ENCODE measurements at regions not wholly inside any gene's neighbourhood (a gene's known extent, or its start where the extent isn't known, plus 50 kb on each side); places are given as distances from the start of the nearest gene placed in this dataset.

GRCh38 chr5:8561224-8561840 lies 692.4 kb downstream of the MTRR start:
- no peak for TF ChIP-seq POLR2A (IDR thresholded peaks at IDR 0.05; ENCODE audit: low read length)
- TF ChIP-seq, protein P1, sequence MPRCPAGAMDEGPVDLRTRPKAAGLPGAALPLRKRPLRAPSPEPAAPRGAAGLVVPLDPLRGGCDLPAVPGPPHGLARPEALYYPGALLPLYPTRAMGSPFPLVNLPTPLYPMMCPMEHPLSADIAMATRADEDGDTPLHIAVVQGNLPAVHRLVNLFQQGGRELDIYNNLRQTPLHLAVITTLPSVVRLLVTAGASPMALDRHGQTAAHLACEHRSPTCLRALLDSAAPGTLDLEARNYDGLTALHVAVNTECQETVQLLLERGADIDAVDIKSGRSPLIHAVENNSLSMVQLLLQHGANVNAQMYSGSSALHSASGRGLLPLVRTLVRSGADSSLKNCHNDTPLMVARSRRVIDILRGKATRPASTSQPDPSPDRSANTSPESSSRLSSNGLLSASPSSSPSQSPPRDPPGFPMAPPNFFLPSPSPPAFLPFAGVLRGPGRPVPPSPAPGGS (IDR thresholded peaks at IDR 0.05): no peak
- TF ChIP-seq, protein P2, sequence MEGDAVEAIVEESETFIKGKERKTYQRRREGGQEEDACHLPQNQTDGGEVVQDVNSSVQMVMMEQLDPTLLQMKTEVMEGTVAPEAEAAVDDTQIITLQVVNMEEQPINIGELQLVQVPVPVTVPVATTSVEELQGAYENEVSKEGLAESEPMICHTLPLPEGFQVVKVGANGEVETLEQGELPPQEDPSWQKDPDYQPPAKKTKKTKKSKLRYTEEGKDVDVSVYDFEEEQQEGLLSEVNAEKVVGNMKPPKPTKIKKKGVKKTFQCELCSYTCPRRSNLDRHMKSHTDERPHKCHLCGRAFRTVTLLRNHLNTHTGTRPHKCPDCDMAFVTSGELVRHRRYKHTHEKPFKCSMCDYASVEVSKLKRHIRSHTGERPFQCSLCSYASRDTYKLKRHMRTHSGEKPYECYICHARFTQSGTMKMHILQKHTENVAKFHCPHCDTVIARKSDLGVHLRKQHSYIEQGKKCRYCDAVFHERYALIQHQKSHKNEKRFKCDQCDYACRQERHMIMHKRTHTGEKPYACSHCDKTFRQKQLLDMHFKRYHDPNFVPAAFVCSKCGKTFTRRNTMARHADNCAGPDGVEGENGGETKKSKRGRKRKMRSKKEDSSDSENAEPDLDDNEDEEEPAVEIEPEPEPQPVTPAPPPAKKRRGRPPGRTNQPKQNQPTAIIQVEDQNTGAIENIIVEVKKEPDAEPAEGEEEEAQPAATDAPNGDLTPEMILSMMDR (IDR thresholded peaks at IDR 0.05): no peak
- TF ChIP-seq MYC (IDR thresholded peaks at IDR 0.05; ENCODE audit: borderline replicate concordance, low read length): no peak
- TF ChIP-seq, protein P3, sequence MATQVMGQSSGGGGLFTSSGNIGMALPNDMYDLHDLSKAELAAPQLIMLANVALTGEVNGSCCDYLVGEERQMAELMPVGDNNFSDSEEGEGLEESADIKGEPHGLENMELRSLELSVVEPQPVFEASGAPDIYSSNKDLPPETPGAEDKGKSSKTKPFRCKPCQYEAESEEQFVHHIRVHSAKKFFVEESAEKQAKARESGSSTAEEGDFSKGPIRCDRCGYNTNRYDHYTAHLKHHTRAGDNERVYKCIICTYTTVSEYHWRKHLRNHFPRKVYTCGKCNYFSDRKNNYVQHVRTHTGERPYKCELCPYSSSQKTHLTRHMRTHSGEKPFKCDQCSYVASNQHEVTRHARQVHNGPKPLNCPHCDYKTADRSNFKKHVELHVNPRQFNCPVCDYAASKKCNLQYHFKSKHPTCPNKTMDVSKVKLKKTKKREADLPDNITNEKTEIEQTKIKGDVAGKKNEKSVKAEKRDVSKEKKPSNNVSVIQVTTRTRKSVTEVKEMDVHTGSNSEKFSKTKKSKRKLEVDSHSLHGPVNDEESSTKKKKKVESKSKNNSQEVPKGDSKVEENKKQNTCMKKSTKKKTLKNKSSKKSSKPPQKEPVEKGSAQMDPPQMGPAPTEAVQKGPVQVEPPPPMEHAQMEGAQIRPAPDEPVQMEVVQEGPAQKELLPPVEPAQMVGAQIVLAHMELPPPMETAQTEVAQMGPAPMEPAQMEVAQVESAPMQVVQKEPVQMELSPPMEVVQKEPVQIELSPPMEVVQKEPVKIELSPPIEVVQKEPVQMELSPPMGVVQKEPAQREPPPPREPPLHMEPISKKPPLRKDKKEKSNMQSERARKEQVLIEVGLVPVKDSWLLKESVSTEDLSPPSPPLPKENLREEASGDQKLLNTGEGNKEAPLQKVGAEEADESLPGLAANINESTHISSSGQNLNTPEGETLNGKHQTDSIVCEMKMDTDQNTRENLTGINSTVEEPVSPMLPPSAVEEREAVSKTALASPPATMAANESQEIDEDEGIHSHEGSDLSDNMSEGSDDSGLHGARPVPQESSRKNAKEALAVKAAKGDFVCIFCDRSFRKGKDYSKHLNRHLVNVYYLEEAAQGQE (IDR thresholded peaks at IDR 0.05): no peak
- no peak for TF ChIP-seq ESRRA (IDR thresholded peaks at IDR 0.05; ENCODE audit: borderline replicate concordance, low read length)
- TF ChIP-seq USF2 (IDR thresholded peaks at IDR 0.05): no peak
- no peak for TF ChIP-seq SMC3 (IDR thresholded peaks at IDR 0.05)
- TF ChIP-seq MAX (IDR thresholded peaks at IDR 0.05): no peak
- TF ChIP-seq, protein P4, sequence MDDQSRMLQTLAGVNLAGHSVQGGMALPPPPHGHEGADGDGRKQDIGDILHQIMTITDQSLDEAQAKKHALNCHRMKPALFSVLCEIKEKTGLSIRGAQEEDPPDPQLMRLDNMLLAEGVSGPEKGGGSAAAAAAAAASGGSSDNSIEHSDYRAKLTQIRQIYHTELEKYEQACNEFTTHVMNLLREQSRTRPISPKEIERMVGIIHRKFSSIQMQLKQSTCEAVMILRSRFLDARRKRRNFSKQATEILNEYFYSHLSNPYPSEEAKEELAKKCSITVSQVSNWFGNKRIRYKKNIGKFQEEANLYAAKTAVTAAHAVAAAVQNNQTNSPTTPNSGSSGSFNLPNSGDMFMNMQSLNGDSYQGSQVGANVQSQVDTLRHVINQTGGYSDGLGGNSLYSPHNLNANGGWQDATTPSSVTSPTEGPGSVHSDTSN (IDR thresholded peaks at IDR 0.05): no peak
- no peak for TF ChIP-seq ZFP36 (IDR thresholded peaks at IDR 0.05; ENCODE audit: borderline replicate concordance, partially characterized antibody)
